ENCODE measurements at regions not wholly inside any gene's neighbourhood (a gene's known extent, or its start where the extent isn't known, plus 50 kb on each side); places are given as distances from the start of the nearest gene placed in this dataset.

DNA sequence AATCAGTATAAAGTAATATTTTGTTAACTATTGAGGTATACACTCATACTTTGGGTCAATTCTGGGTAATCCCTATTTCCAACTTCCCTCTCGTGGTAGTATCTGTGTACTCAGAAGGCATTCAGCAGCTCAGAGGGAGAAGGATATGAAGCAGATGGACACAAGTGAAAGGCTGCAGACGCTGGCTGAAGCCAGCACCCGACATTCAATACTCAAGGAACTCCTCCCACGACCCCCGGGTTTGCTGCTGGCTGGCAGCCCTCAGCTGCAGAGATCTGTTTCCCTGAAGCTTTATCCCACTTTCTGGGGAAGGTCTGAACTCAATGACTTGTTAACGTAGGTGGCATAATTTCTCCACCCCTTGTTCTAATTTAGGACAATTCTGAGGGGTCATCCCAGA lies 847.3 kb upstream of the SOX11 start:
- TF ChIP-seq, protein P1, sequence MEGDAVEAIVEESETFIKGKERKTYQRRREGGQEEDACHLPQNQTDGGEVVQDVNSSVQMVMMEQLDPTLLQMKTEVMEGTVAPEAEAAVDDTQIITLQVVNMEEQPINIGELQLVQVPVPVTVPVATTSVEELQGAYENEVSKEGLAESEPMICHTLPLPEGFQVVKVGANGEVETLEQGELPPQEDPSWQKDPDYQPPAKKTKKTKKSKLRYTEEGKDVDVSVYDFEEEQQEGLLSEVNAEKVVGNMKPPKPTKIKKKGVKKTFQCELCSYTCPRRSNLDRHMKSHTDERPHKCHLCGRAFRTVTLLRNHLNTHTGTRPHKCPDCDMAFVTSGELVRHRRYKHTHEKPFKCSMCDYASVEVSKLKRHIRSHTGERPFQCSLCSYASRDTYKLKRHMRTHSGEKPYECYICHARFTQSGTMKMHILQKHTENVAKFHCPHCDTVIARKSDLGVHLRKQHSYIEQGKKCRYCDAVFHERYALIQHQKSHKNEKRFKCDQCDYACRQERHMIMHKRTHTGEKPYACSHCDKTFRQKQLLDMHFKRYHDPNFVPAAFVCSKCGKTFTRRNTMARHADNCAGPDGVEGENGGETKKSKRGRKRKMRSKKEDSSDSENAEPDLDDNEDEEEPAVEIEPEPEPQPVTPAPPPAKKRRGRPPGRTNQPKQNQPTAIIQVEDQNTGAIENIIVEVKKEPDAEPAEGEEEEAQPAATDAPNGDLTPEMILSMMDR (IDR thresholded peaks at IDR 0.05), result no peak
- TF ChIP-seq EZH2phosphoT487 (IDR thresholded peaks at IDR 0.05), result no peak

Measured in neural progenitor cell (in vitro differentiated cells).